ENCODE measurements at regions not wholly inside any gene's neighbourhood (a gene's known extent, or its start where the extent isn't known, plus 50 kb on each side); places are given as distances from the start of the nearest gene placed in this dataset.

DNA sequence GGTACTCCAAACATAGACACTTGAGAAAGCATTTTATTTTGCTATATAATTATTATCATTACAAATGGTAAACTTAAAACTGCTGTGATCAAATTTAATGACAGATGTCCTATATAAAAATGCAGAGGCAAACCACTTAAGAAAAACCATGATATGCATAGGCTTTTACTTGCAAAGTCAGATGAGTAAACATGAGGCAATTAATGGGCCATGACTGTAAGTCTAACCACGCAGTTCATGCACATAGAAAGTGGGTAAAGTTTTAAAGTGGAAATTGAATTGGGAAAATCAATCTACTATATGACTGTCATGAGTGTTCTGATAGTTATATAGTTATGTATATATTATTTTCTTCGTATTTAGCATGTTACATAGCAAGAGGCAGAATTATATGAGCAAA lies 219.2 kb downstream of the PTPRC start:
- intact Hi-C loops (cut with DNase I), result no loop called here
- ATAC-seq (no peak), FAIRE-seq (no peak), DNase-seq (no peak)
- Histone ChIP-seq H3K27me3 (no peaks in the 10 kb centered on the region), H3K9me3 (no peaks in the 10 kb centered on the region), H3K4me3 (no peak overlapping the region), H3K27ac (no peak overlapping the region), H3K4me1 (no peaks in the 10 kb centered on the region), H3K36me3 (no peaks in the 10 kb centered on the region)
- TF ChIP-seq, protein P1, sequence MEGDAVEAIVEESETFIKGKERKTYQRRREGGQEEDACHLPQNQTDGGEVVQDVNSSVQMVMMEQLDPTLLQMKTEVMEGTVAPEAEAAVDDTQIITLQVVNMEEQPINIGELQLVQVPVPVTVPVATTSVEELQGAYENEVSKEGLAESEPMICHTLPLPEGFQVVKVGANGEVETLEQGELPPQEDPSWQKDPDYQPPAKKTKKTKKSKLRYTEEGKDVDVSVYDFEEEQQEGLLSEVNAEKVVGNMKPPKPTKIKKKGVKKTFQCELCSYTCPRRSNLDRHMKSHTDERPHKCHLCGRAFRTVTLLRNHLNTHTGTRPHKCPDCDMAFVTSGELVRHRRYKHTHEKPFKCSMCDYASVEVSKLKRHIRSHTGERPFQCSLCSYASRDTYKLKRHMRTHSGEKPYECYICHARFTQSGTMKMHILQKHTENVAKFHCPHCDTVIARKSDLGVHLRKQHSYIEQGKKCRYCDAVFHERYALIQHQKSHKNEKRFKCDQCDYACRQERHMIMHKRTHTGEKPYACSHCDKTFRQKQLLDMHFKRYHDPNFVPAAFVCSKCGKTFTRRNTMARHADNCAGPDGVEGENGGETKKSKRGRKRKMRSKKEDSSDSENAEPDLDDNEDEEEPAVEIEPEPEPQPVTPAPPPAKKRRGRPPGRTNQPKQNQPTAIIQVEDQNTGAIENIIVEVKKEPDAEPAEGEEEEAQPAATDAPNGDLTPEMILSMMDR (IDR thresholded peaks at IDR 0.05), result no peak
- WGBS, 2 donors, result 81 to 88% methylated on average over 2 of the region's 2 CpGs

DNA sequence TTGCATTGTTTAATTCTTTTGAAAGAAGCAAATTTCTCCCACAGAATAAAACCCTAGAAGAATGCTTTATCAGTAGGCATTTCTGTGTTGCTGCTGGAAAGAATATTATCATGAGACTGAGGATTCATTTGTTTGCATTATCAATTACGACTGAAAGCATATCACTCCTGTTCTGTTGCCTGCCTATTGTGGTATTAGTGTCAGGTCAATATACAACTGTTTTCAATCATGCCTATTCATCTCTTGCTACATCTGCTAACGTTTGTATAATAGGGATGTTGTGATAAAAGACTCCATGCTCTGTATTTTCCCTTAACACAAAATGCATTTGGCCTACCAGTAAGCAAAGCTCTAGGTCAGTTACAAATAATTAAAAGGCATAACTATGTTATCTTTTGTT lies 221.5 kb downstream of the PTPRC start:
- no peak for DNase-seq

DNA sequence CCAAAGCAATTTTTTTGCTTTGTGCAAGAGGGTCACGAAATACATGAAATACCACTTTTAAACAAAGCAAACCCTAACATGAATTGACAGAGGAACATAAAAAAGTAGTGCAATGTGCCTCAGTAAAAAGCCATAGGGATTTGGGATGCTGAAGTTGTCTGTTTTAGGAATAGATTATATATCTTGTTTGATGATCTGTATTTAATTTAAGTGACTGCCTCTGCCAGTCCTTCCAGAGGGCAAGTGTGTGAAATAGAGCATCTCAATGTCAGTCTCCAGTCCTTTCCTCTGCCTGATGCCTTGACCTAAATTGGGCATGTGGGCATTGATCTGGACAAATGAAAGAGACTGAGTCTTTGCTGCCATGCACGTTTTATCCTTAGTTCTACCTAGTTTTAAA lies 222.8 kb downstream of the PTPRC start:
- DNase-seq (no peak), FAIRE-seq (no peak), ATAC-seq (no peak)
- TF ChIP-seq, protein P1 (IDR thresholded peaks at IDR 0.05), result no peak
- WGBS, 2 donors, result 58 to 83% methylated on average over 2 of the region's 2 CpGs
- intact Hi-C loops (cut with DNase I), result no loop called here
- Histone ChIP-seq H3K27ac (no peak overlapping the region), H3K36me3 (no peaks in the 10 kb centered on the region), H3K9me3 (no peaks in the 10 kb centered on the region), H3K4me1 (no peaks in the 10 kb centered on the region), H3K4me3 (no peak overlapping the region), H3K27me3 (no peaks in the 10 kb centered on the region)

More for the DNA sequence above, 221.5 kb downstream of the PTPRC start:
- Histone ChIP-seq H3K4me1 (no peaks in the 10 kb centered on the region), H3K27ac (no peak overlapping the region), H3K36me3 (no peaks in the 10 kb centered on the region), H3K9me3 (no peaks in the 10 kb centered on the region), H3K27me3 (no peaks in the 10 kb centered on the region), H3K4me3 (no peak overlapping the region)
- no peak for ATAC-seq
- intact Hi-C loops (cut with DNase I), result no loop called here
- no peak for FAIRE-seq
- WGBS, 2 donors, result 37 to 51% methylated on average over 2 of the region's 2 CpGs
- TF ChIP-seq, protein P1 (IDR thresholded peaks at IDR 0.05), result no peak

DNA sequence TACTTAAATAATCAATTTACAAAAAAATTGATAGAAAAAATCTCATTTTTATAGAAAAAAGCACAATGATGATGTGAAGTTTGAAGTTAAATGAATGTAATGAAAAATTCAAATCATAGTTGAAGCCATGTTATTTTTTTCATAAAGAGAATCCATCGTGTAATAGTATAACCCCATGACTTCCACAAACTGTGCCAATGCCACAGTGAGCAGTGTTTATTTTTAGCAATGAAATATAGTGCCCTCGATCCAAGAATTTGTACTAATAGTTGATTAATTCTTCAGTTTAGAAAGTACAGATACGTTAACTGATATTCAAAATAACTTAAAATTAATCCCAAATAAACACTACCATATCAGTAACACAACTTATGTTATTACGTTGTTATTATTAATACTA lies 225.9 kb downstream of the PTPRC start:
- Histone ChIP-seq H3K4me1 (no peaks in the 10 kb centered on the region), H3K4me3 (no peak overlapping the region), H3K36me3 (no peaks in the 10 kb centered on the region), H3K27me3 (no peaks in the 10 kb centered on the region), H3K27ac (no peak overlapping the region), H3K9me3 (no peaks in the 10 kb centered on the region)
- FAIRE-seq, result no peak
- intact Hi-C loops (cut with DNase I), result no loop called here
- TF ChIP-seq, protein P1 (IDR thresholded peaks at IDR 0.05), result no peak
- no peak for DNase-seq
- ATAC-seq, result no peak
- WGBS, 2 donors, result 69% methylated on average over 4 of the region's 4 CpGs

DNA sequence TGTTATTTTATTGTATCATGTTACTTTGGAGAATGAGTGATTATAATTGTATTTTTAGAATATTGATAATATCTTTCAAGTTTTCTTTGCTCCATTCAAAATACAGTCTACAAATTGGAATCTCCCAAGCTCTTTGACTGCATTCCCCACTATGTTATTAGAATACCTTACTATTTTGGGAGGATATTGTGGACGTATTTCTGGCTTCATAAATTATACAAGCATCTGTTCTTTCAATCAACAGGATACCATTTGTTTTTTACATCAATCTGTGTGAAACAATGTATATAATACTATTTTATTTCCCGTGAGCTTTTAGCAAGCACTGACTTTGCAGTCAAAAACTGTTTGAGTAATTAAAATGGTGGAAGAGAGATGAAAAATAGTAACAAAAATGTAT lies 226.5 kb downstream of the PTPRC start:
- Histone ChIP-seq H3K27ac (no peak overlapping the region), H3K9me3 (no peaks in the 10 kb centered on the region), H3K4me1 (no peaks in the 10 kb centered on the region), H3K36me3 (no peaks in the 10 kb centered on the region), H3K4me3 (no peak overlapping the region), H3K27me3 (no peaks in the 10 kb centered on the region)
- FAIRE-seq (no peak), DNase-seq (no peak), ATAC-seq (no peak)
- TF ChIP-seq, protein P1 (IDR thresholded peaks at IDR 0.05), result no peak
- WGBS, 2 donors, result 72 to 80% methylated on average over 2 of the region's 2 CpGs
- intact Hi-C loops (cut with DNase I), result no loop called here
